Adrenal gland (tissue), 5 donors: ENCODE measurements at regions not wholly inside any gene's neighbourhood (a gene's known extent, or its start where the extent isn't known, plus 50 kb on each side); places are given as distances from the start of the nearest gene placed in this dataset.

Source experiments
- POLR2A ChIP-seq, 2 donors: fragments of 450-650 bp; IDR thresholded peaks; one replicate each; pipeline ENCODE4 v1.6.1; 2017; ENCODE audit warnings: antibody characterized with exemption in 2 of 2, mild to moderate bottlenecking in 2 of 2, moderate library complexity in 1 of 2
- TF ChIP-seq, protein P1 (sequence below), 6 experiments: fragments of 450-650 bp in 4 of 6; fragments of 200-600 bp in 2 of 6; sonication (generic) in 1 of 6; IDR thresholded peaks; 1 replicate in 5 of 6; 2 replicates in 1 of 6; pipeline versions ENCODE4 v1.5.1 to v1.8.0; 2016 to 2021; ENCODE audit warnings: antibody characterized with exemption in 6 of 6, mild to moderate bottlenecking in 2 of 6, moderate library complexity in 1 of 6
- donor health status: DM: no; HTN: no; CAD: no.

DNA sequence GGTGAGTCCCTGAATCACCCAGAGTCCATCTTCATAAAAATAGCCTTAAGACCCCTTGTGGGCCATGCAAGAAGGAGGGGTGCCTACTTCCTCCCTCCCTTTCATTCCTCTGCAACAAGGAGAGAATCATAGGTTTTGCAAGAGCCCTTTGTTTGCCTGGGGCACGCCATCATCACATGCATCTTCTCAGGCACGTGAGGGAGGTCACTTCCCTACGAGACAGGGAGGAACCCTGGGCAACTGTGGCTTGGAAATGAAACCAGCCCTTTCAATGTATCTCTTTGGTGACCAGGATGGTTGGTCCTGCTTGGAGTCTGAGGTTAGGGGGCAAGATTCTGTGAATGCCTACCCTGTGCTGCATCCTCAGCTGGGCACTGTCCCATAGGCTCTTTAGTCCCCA lies 194.8 kb downstream of the MAFB start:
- TF ChIP-seq, protein P1, sequence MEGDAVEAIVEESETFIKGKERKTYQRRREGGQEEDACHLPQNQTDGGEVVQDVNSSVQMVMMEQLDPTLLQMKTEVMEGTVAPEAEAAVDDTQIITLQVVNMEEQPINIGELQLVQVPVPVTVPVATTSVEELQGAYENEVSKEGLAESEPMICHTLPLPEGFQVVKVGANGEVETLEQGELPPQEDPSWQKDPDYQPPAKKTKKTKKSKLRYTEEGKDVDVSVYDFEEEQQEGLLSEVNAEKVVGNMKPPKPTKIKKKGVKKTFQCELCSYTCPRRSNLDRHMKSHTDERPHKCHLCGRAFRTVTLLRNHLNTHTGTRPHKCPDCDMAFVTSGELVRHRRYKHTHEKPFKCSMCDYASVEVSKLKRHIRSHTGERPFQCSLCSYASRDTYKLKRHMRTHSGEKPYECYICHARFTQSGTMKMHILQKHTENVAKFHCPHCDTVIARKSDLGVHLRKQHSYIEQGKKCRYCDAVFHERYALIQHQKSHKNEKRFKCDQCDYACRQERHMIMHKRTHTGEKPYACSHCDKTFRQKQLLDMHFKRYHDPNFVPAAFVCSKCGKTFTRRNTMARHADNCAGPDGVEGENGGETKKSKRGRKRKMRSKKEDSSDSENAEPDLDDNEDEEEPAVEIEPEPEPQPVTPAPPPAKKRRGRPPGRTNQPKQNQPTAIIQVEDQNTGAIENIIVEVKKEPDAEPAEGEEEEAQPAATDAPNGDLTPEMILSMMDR (IDR thresholded peaks at IDR 0.05), result no peak
- TF ChIP-seq POLR2A (IDR thresholded peaks at IDR 0.05), result no peak
